ENCODE measurements at regions not wholly inside any gene's neighbourhood (a gene's known extent, or its start where the extent isn't known, plus 50 kb on each side); places are given as distances from the start of the nearest gene placed in this dataset.

DNA sequence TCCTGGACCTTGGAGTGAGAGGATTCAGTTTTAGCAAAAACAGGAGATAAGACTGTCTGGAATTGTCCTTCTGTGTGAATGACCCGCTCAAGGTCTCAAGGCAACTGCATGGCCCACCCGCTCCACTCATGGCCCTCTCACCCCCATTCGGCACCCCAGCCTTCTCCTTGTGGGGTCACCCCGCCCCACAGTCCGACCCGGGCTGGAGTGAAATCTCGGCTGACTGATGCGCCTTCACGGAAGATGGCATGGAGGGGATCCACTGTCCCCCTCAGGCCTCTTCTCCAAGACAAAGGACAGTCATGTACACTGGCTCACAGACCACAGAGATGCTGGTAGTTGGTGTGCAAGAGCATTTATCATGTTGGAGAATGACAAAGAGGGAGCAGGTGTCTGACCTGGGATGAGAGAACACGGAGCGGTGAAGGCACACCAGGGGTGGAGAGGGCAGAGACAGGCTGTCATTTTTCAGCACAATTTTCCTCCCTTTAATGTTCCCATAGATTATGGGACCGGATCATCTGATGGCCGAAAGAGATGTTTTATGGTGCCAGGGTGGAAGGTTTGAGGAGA lies 391.9 kb upstream of the TNRC6C start:
- no peak for TF ChIP-seq POLR2A (IDR thresholded peaks at IDR 0.05; ENCODE audit: low read depth, low read length)
- no peak for TF ChIP-seq POLR2AphosphoS5 (IDR thresholded peaks at IDR 0.05; ENCODE audit: low read depth, low read length)
- no peak for TF ChIP-seq TAF1 (IDR thresholded peaks at IDR 0.05; ENCODE audit: low read depth, low read length)
